Prostate gland (tissue), 2 donors: ENCODE measurements at regions not wholly inside any gene's neighbourhood (a gene's known extent, or its start where the extent isn't known, plus 50 kb on each side); places are given as distances from the start of the nearest gene placed in this dataset.

Experiments used
- POLR2A ChIP-seq: fragments of 450-650 bp; IDR thresholded peaks from one replicate; pipeline ENCODE4 v1.6.1; 2016; ENCODE audit warnings: antibody characterized with exemption, mild to moderate bottlenecking
- TF ChIP-seq, protein P1 (sequence below), 4 experiments: fragments of 200-600 bp in 2 of 4; fragments of 450-650 bp in 2 of 4; sonication (generic) in 2 of 4; IDR thresholded peaks; 1 replicate in 3 of 4; 2 replicates in 1 of 4; pipeline ENCODE4 v1.5.1; 2016 to 2019; ENCODE audit warnings: antibody characterized with exemption in 4 of 4, mild to moderate bottlenecking in 2 of 4, moderate library complexity in 2 of 4

DNA sequence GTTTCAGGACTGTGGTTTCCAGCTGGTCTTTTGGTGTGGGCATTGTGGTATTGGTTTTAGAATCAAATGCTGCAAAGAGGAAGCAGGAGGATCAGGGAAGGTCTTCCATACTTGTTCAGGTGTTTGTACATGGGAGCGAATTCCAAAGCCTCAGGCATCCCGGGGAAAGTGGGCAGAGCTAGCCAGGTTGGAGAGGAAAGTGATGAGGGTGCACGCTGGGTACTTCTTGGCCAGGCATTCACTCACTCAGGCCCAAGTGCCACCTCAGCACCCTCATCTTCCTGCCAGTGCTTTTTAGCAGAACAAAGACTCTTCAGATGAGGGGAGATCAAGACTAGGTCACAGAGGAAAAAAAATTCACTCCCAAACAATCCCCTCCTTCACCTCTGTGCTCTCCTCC is 241.1 kb upstream of the TBX18 start:
- TF ChIP-seq, protein P1, sequence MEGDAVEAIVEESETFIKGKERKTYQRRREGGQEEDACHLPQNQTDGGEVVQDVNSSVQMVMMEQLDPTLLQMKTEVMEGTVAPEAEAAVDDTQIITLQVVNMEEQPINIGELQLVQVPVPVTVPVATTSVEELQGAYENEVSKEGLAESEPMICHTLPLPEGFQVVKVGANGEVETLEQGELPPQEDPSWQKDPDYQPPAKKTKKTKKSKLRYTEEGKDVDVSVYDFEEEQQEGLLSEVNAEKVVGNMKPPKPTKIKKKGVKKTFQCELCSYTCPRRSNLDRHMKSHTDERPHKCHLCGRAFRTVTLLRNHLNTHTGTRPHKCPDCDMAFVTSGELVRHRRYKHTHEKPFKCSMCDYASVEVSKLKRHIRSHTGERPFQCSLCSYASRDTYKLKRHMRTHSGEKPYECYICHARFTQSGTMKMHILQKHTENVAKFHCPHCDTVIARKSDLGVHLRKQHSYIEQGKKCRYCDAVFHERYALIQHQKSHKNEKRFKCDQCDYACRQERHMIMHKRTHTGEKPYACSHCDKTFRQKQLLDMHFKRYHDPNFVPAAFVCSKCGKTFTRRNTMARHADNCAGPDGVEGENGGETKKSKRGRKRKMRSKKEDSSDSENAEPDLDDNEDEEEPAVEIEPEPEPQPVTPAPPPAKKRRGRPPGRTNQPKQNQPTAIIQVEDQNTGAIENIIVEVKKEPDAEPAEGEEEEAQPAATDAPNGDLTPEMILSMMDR (IDR thresholded peaks at IDR 0.05), result no peak
- TF ChIP-seq POLR2A, result no peak
